ENCODE measurements at regions not wholly inside any gene's neighbourhood (a gene's known extent, or its start where the extent isn't known, plus 50 kb on each side); places are given as distances from the start of the nearest gene placed in this dataset.

- no peak for TF ChIP-seq CTCF (IDR thresholded peaks at IDR 0.05; ENCODE audit: low read length)
- no peak for TF ChIP-seq EZH2 (optimal IDR thresholded peaks at IDR 0.05; ENCODE audit: low read depth, low read length)
- TF ChIP-seq EZH2phosphoT487 (IDR thresholded peaks at IDR 0.05; ENCODE audit: low read length), result no peak
Measured at GRCh38 chr3:76694063-76694462, 345.8 kb upstream of the ROBO2 start.
